Muscle of leg (tissue), 3 donors: ENCODE measurements at regions not wholly inside any gene's neighbourhood (a gene's known extent, or its start where the extent isn't known, plus 50 kb on each side); places are given as distances from the start of the nearest gene placed in this dataset.

Experiments used
- DNase-seq: peaks from one replicate; pipeline ENCODE4 v3.0.0; 2013
- H3K27ac ChIP-seq: one replicate; pipeline ENCODE4 v1.5.1; 2013; ENCODE audit warnings: mild to moderate bottlenecking, low read length, control low read depth
- H3K27me3 ChIP-seq: one replicate; pipeline ENCODE4 v1.6.1; 2013; ENCODE audit warnings: low read length; ENCODE audit not compliant: control insufficient read depth, insufficient read depth
- H3K36me3 ChIP-seq: one replicate; pipeline ENCODE4 v1.6.1; 2013; ENCODE audit warnings: low read length; ENCODE audit not compliant: control insufficient read depth, insufficient read depth
- H3K4me1 ChIP-seq: one replicate; pipeline ENCODE4 v1.6.1; 2013; ENCODE audit warnings: low read length; ENCODE audit not compliant: control insufficient read depth, insufficient read depth
- H3K4me3 ChIP-seq: one replicate; pipeline ENCODE4 v1.5.1; 2013; ENCODE audit warnings: low read length, control low read depth
- H3K9me3 ChIP-seq: replicated peaks from 2 replicates; pipeline ENCODE4 v1.6.1; 2013; ENCODE audit warnings: low read depth, low read length; ENCODE audit not compliant: control insufficient read depth
- WGBS: methylation state at CpG from one replicate; pipeline ENCODE4 v1.1.5; 2013; ENCODE audit warnings: missing lambda C conversion rate; ENCODE audit not compliant: insufficient coverage; 5-methylcytosine and 5-hydroxymethylcytosine counted together

GRCh38 chr3:124132813-124133212 is 140.9 kb upstream of the ROPN1 start:
- WGBS = no CpG with 5 or more reads among the region's 2 CpGs
- no peak overlapping the region for H3K27ac ChIP-seq
- no peaks in the 10 kb centered on the region for H3K27me3 ChIP-seq
- no peaks in the 10 kb centered on the region for H3K4me1 ChIP-seq
- DNase-seq = no peak
- H3K36me3 ChIP-seq = no peaks in the 10 kb centered on the region
- no peaks in the 10 kb centered on the region for H3K9me3 ChIP-seq
- no peak overlapping the region for H3K4me3 ChIP-seq

DNA sequence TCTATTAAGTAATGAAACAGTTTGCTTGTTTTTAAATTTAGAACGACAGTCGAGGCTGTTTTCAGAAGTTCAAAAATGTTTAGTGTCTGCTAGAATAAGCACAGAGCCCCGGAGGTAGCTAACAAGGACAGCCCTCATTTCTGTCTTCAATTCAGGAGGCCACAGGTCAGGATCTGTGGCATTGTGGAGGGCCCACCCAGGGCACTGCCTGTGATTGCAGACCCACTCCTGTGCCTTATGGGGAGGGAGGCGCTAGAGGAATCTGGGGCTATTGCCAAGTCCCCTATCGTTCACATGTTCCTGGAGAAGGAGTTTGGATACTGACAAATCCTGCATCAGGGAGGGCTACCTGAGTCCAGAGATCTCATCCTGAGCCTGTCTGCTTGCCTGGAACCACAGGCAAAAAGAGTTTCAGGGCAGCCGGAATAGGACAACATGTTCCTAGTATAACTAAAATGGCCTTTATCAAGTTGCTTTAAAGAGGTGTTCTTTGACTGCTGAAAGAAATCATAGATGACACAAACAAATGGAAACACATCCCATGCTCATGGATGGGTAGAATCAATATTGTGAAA is 141.5 kb upstream of the ROPN1 start:
- no peak overlapping the region for H3K4me3 ChIP-seq
- H3K36me3 ChIP-seq = no peaks in the 10 kb centered on the region
- H3K4me1 ChIP-seq = no peaks in the 10 kb centered on the region
- DNase-seq = no peak
- WGBS = 52% methylated on average over 6 of the region's 6 CpGs
- H3K27ac ChIP-seq = no peak overlapping the region
- no peaks in the 10 kb centered on the region for H3K9me3 ChIP-seq
- H3K27me3 ChIP-seq = no peaks in the 10 kb centered on the region

DNA sequence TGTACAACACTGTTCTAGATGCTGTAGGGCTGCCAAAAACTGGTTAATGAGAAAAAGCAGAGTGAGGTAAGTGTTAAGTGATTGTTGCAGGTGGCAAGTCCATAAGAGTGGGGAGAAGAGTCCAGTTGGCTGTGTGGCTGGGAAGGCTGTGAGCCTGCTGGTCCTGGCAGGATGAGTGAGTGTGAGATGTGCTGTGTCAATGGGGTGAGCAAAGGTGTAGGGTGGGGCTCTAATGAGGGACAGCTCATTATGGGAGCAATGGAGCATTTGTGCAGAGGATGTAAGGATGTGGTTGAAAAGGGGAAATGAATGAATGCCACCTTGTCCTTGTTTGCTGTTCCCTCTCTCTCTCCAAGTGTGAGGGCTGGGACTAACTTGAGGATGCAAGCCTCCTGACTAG is 145.3 kb upstream of the ROPN1 start:
- no peak for DNase-seq
- no peaks in the 10 kb centered on the region for H3K4me1 ChIP-seq
- H3K27me3 ChIP-seq = no peaks in the 10 kb centered on the region
- no peaks in the 10 kb centered on the region for H3K9me3 ChIP-seq
- H3K4me3 ChIP-seq = no peak overlapping the region
- no peaks in the 10 kb centered on the region for H3K36me3 ChIP-seq
- no peak overlapping the region for H3K27ac ChIP-seq

DNA sequence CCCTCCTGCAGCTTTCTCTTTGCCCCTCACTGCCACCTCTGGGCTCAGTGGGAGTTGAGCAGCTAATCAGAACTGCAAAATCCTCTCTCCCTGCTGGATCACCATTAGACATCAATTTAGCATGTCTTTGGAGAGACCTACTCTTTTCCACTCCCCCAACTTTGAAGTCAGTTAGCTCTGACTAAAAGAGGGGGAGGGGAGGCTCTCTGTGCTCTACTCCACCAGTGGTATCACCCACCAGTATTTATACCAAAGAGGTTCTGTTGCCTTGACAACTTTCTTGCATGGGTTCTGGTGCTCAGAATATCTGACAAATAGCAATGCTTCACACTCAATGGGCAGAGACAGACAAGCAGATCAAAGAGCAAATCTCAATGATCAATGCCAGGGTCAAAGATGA is 146.2 kb upstream of the ROPN1 start:
- no peaks in the 10 kb centered on the region for H3K36me3 ChIP-seq
- H3K4me1 ChIP-seq = no peaks in the 10 kb centered on the region
- H3K4me3 ChIP-seq = no peak overlapping the region
- DNase-seq = no peak
- no peaks in the 10 kb centered on the region for H3K27me3 ChIP-seq
- H3K27ac ChIP-seq = no peak overlapping the region
- no peaks in the 10 kb centered on the region for H3K9me3 ChIP-seq

GRCh38 chr3:124140746-124141145 is 148.8 kb upstream of the ROPN1 start:
- WGBS = 95% methylated on average over 2 of the region's 4 CpGs
- Histone ChIP-seq H3K27me3 (no peaks in the 10 kb centered on the region), H3K36me3 (no peaks in the 10 kb centered on the region), H3K27ac (no peak overlapping the region), H3K4me3 (no peak overlapping the region), H3K9me3 (no peaks in the 10 kb centered on the region), H3K4me1 (no peaks in the 10 kb centered on the region)
- DNase-seq = no peak

DNA sequence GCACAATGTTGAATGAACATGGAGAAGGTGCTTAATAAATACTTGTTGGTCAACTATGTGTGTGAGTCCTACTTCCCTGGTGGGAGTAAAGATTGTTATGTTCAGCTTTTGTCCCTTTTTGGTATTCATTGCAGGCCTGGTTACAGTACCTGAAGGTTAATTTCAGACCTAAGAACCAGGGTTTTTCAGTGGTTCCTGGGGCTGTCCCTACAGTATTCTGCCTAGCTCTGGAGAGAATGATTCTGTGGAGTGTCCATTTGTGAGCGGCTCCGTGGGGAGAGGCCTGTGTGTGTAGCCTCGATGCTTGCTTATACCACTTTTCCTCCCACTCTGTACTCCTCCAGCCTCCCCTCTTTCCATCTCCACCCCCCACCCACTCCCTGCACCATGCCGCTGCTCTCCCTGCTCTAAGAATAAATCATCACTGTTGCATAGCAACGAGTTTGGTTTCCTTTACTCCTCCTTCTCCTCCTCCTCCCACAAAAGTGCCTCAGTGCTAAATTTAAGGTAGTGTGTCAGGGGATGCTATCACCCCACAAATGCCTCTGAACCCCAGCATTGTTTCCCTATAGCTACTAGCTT is 150.6 kb upstream of the ROPN1 start:
- DNase-seq = peak; percentile 22
- no peak overlapping the region for H3K27ac ChIP-seq
- H3K36me3 ChIP-seq = no peaks in the 10 kb centered on the region
- no peaks in the 10 kb centered on the region for H3K27me3 ChIP-seq
- no peaks in the 10 kb centered on the region for H3K4me1 ChIP-seq
- WGBS = 60% methylated on average over 1 of the region's 5 CpGs
- no peaks in the 10 kb centered on the region for H3K9me3 ChIP-seq
- H3K4me3 ChIP-seq = no peak overlapping the region

GRCh38 chr3:124143047-124143446 is 151.1 kb upstream of the ROPN1 start:
- Histone ChIP-seq H3K9me3 (no peaks in the 10 kb centered on the region), H3K27me3 (no peaks in the 10 kb centered on the region), H3K4me3 (no peak overlapping the region), H3K27ac (no peak overlapping the region), H3K4me1 (no peaks in the 10 kb centered on the region), H3K36me3 (no peaks in the 10 kb centered on the region)
- no peak for DNase-seq
- WGBS = no CpG with 5 or more reads among the region's 1 CpG

GRCh38 chr3:124144035-124144814 is 152.3 kb upstream of the ROPN1 start:
- no peaks in the 10 kb centered on the region for H3K9me3 ChIP-seq
- H3K36me3 ChIP-seq = no peaks in the 10 kb centered on the region
- H3K27me3 ChIP-seq = no peaks in the 10 kb centered on the region
- no peak overlapping the region for H3K27ac ChIP-seq
- no peaks in the 10 kb centered on the region for H3K4me1 ChIP-seq
- 89% methylated on average over 3 of the region's 6 CpGs for WGBS
- peak; percentile 18 for DNase-seq
- no peak overlapping the region for H3K4me3 ChIP-seq

DNA sequence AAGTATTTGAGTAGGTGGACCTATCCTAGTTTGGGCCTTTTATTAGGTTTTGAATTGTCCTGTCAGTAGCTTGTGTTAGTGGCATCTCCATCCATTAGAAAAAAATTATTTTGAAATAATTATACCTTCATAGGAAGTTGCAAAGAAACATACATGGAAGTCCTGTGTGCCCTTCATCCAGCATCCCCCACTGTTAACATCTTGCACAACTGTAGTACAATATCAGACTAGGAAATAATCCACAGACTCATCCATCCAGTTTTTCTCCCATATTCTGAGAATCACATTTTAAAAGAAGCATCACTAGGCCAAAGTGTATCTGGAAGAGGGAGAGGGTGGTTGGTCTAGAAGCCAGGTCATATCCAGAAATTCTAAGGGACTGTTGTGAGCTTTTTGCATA is 155.5 kb upstream of the ROPN1 start:
- DNase-seq = no peak
- no peaks in the 10 kb centered on the region for H3K9me3 ChIP-seq
- H3K27ac ChIP-seq = no peak overlapping the region
- no peaks in the 10 kb centered on the region for H3K36me3 ChIP-seq
- H3K27me3 ChIP-seq = no peaks in the 10 kb centered on the region
- no peak overlapping the region for H3K4me3 ChIP-seq
- no peaks in the 10 kb centered on the region for H3K4me1 ChIP-seq

GRCh38 chr3:124147946-124148345 is 156.0 kb upstream of the ROPN1 start:
- no peak for DNase-seq
- WGBS = 100% methylated on average over 1 of the region's 2 CpGs
- Histone ChIP-seq H3K27ac (no peak overlapping the region), H3K9me3 (no peaks in the 10 kb centered on the region), H3K27me3 (no peaks in the 10 kb centered on the region), H3K4me3 (no peak overlapping the region), H3K36me3 (no peaks in the 10 kb centered on the region), H3K4me1 (no peaks in the 10 kb centered on the region)
